ENCODE measurements at regions not wholly inside any gene's neighbourhood (a gene's known extent, or its start where the extent isn't known, plus 50 kb on each side); places are given as distances from the start of the nearest gene placed in this dataset.

- DNase-seq, result no peak
These were observed 84.1 kb upstream of the LINGO1 start for GRCh38 chr15:77716632-77717332.

- DNase-seq, result no peak
These were observed 83.1 kb upstream of the LINGO1 start for GRCh38 chr15:77715860-77716259.

DNA sequence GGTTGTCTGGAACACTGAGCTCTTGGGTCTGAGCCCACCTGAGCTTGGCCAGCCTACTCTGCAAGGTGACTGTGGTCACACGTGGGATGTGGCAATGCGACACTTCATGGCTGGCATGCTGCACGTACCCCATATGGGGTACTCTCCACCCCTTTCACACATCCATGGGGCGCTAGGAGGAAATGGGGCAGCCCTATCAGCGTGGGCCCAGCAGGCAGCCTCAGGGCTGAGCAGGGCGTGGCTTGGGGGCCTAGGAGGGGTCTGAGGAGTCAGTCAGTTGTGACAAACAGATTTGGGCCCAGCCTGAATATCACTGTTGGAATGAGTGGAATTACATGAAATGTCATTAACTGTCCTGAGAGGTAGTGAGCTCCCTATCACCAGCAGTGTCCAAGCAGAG is 82.3 kb upstream of the LINGO1 start:
- DNase-seq, result no peak

DNA sequence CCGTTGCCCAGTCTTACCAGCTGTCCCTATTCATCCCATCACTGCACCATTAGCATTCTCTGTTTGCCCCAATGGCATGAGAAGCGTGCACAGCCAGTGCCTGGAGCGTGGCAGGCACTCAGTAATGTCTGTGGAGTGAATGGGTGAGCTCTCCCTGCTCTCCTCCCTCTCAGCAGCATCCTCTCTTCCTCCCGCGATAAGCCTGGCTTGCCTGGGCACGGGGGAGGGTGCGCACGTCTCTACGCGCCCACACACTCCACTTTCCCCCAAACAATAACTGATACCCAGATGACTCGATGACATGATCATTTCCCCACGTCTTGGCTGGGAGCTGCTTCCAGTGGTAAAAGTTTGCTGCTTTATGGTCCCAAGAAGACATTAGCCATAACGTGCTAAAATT is 81.8 kb upstream of the LINGO1 start:
- DNase-seq, result peak in 2 of 56 donors; percentile 23 to 26

GRCh38 chr15:77714023-77714422 is 81.3 kb upstream of the LINGO1 start:
- no peak for DNase-seq

GRCh38 chr15:77713281-77713680 is 80.6 kb upstream of the LINGO1 start:
- peak in 4 of 56 donors; percentile 18 to 57 (median 28) for DNase-seq

- no peak for DNase-seq
These were observed 79.7 kb upstream of the LINGO1 start for GRCh38 chr15:77712438-77712837.

GRCh38 chr15:77710637-77711036 is 77.9 kb upstream of the LINGO1 start:
- peak in 2 of 56 donors; percentile 17 to 31 for DNase-seq

- no peak for DNase-seq
These were observed 77.5 kb upstream of the LINGO1 start for GRCh38 chr15:77710206-77710605.

DNA sequence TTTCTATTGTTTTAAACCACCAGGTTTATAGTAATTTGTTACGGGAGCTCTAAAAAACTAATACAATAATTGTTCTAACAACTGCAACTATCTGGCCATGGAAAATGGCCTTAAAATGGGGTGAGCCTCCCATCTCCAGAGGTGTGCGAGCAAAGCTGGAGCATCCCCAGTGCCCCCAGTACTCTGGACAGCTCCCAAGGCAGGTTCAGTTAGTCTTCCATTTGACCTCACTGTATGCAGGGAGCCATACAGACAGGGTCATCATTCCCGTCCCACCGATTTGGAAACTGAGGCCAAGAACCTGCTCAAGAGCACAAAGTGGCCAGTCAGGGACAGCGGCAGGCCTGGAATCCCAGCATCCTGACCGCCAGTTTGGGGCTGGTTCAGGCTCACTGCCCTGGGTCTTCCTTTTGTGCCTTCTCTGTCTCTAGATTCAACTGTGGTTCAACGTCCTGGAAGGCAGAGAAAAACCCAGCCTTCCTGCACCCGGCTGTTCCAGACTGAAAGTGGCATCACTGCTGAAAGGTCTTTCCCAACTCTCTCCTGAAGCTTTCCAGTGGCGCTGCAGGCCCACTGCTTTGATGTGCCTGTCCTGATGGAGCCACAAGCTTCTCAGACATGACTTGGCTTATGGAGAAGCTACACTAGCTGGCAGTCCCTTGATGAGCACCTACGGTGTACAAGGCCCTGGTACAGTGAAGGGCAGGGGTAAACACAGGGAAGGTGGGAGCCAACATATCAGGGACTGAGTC is 76.6 kb upstream of the LINGO1 start:
- DNase-seq, result no peak

GRCh38 chr15:77706482-77707244 is 74.0 kb upstream of the LINGO1 start:
- DNase-seq, result no peak

GRCh38 chr15:77702211-77702957 is 69.7 kb upstream of the LINGO1 start:
- DNase-seq, result no peak

DNA sequence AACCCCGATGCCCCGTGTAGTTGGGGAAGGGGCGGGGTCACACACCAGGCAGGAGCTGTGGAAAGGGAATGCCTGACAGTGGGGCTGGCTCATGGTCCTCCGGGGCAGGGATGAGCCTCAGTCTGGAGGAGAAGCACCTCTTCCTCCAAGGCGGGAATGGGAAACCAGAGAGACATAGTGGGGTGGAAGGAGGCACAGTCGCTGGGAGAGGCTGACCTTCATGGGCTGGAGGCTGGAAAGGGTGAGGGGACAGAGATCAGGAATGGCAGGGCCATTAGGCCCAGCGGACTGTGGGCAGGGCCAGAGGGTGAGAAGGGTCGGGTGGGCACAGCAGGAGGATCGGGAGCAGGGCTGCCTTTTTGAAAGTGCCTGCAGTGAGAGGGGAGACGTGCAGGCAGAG is 65.8 kb upstream of the LINGO1 start:
- DNase-seq, result no peak

GRCh38 chr15:77697893-77698292 is 65.2 kb upstream of the LINGO1 start:
- DNase-seq, result peak in 1 of 56 donors; percentile 26

- no peak for DNase-seq
These were observed 64.2 kb upstream of the LINGO1 start for GRCh38 chr15:77696871-77697270.

GRCh38 chr15:77695961-77696582 is 63.4 kb upstream of the LINGO1 start:
- peak in 2 of 56 donors; percentile 33 to 66 for DNase-seq

- DNase-seq, result no peak
These were observed 62.8 kb upstream of the LINGO1 start for GRCh38 chr15:77695548-77695947.

GRCh38 chr15:77693576-77693975 is 60.9 kb upstream of the LINGO1 start:
- DNase-seq, result peak in 2 of 56 donors; percentile 20 to 31

DNA sequence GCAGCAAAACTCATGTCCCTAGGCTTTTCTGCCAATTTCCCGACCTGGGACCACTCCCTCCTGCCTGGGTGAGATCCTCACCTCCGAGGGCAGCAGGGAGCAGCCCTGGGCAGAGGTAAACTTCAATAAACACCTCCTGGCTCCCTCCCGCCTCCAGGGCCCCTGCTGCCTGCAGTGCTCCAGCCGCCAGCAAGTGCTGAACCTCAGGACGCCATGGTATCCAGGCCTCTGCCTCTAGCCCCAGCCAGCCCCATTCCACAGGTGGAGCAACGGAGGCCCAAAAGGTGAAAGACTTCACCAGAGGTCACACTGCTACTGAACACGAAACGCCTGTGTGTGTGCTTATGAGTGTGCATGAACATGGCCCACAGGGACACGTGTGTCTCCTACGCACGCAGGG is 59.9 kb upstream of the LINGO1 start:
- no peak for DNase-seq

GRCh38 chr15:77691607-77692006 is 58.9 kb upstream of the LINGO1 start:
- no peak for DNase-seq

- DNase-seq, result no peak
These were observed 57.1 kb upstream of the LINGO1 start for GRCh38 chr15:77689821-77690220.

Data from amygdala (tissue), 56 donors.